ENCODE measurements at regions not wholly inside any gene's neighbourhood (a gene's known extent, or its start where the extent isn't known, plus 50 kb on each side); places are given as distances from the start of the nearest gene placed in this dataset.

DNA sequence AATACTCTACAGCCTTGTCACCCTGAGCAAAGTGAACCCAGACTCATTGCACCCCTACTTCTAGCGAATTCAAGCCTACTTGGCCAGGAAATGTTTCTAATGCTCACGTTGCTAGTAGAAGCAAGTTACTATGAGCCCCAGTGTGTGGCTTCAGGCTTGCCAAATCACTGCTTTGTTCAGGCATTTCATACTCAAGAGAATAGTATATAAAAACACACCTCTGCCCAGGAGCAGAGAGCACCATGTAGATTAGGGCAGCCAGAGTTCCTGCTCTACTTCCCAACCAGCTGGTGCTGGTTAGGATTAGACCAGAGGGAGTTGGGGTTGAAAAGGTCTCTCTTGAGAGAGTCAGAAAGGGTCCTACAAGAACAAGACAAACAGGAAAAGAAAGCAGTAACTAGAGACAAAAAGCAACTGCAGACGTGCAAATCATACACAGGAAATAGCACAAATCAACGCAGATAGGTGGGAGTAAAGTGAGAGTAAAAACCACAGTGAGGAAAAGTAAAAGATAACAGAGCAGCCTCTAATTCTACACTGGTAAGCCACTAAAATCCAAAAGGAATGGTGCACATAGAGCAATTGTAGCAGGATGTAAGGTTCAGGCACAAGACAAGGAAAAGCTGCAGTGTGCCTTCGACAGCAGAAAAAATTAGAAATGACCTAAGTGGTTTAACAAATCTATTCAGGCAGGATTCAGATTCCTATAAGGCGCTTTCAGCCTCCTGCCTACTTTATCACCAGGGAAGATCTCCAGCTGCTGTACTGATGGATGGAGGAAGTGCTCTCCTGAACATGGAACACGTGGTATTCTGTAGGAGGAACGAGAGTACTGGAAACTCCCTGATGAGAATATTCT, 49.6 kb upstream of the KIF2A start:
- TF ChIP-seq NR2F2 (IDR thresholded peaks at IDR 0.05) (no peak), JUND (IDR thresholded peaks at IDR 0.05) (no peak), RXRA (IDR thresholded peaks at IDR 0.05) (no peak), RAD21 (IDR thresholded peaks at IDR 0.05) (no peak), HNF4A (conservative IDR thresholded peaks at IDR 0.05) (no peak)
- TF ChIP-seq, protein P1, sequence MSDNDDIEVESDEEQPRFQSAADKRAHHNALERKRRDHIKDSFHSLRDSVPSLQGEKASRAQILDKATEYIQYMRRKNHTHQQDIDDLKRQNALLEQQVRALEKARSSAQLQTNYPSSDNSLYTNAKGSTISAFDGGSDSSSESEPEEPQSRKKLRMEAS (IDR thresholded peaks at IDR 0.05): no peak
- TF ChIP-seq, protein P2, sequence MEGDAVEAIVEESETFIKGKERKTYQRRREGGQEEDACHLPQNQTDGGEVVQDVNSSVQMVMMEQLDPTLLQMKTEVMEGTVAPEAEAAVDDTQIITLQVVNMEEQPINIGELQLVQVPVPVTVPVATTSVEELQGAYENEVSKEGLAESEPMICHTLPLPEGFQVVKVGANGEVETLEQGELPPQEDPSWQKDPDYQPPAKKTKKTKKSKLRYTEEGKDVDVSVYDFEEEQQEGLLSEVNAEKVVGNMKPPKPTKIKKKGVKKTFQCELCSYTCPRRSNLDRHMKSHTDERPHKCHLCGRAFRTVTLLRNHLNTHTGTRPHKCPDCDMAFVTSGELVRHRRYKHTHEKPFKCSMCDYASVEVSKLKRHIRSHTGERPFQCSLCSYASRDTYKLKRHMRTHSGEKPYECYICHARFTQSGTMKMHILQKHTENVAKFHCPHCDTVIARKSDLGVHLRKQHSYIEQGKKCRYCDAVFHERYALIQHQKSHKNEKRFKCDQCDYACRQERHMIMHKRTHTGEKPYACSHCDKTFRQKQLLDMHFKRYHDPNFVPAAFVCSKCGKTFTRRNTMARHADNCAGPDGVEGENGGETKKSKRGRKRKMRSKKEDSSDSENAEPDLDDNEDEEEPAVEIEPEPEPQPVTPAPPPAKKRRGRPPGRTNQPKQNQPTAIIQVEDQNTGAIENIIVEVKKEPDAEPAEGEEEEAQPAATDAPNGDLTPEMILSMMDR (IDR thresholded peaks at IDR 0.05; ENCODE audit: low read depth, low read length, missing input control): no peak
- TF ChIP-seq, protein P3, sequence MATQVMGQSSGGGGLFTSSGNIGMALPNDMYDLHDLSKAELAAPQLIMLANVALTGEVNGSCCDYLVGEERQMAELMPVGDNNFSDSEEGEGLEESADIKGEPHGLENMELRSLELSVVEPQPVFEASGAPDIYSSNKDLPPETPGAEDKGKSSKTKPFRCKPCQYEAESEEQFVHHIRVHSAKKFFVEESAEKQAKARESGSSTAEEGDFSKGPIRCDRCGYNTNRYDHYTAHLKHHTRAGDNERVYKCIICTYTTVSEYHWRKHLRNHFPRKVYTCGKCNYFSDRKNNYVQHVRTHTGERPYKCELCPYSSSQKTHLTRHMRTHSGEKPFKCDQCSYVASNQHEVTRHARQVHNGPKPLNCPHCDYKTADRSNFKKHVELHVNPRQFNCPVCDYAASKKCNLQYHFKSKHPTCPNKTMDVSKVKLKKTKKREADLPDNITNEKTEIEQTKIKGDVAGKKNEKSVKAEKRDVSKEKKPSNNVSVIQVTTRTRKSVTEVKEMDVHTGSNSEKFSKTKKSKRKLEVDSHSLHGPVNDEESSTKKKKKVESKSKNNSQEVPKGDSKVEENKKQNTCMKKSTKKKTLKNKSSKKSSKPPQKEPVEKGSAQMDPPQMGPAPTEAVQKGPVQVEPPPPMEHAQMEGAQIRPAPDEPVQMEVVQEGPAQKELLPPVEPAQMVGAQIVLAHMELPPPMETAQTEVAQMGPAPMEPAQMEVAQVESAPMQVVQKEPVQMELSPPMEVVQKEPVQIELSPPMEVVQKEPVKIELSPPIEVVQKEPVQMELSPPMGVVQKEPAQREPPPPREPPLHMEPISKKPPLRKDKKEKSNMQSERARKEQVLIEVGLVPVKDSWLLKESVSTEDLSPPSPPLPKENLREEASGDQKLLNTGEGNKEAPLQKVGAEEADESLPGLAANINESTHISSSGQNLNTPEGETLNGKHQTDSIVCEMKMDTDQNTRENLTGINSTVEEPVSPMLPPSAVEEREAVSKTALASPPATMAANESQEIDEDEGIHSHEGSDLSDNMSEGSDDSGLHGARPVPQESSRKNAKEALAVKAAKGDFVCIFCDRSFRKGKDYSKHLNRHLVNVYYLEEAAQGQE (IDR thresholded peaks at IDR 0.05): no peak
- TF ChIP-seq, protein P4, sequence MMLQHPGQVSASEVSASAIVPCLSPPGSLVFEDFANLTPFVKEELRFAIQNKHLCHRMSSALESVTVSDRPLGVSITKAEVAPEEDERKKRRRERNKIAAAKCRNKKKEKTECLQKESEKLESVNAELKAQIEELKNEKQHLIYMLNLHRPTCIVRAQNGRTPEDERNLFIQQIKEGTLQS (IDR thresholded peaks at IDR 0.05): no peak
